Neural progenitor cell (in vitro differentiated cells): ENCODE measurements at regions not wholly inside any gene's neighbourhood (a gene's known extent, or its start where the extent isn't known, plus 50 kb on each side); places are given as distances from the start of the nearest gene placed in this dataset.

Experiments
- EZH2 ChIP-seq: fragments of 200-600 bp; sonication (generic); IDR thresholded peaks from 2 replicates; pipeline ENCODE4 v1.6.1; 2017; ENCODE audit warnings: antibody characterized with exemption, mild to moderate bottlenecking, moderate library complexity
- EZH2phosphoT487 ChIP-seq: fragments of 200-600 bp; sonication (generic); IDR thresholded peaks from 2 replicates; pipeline ENCODE4 v1.6.1; 2017; ENCODE audit warnings: antibody characterized with exemption
- TF ChIP-seq, protein P1 (sequence below): fragments of 200-600 bp; sonication (generic); IDR thresholded peaks from 2 replicates; pipeline ENCODE4 v1.5.1; 2017; ENCODE audit warnings: antibody characterized with exemption, mild to moderate bottlenecking

- TF ChIP-seq, protein P1, sequence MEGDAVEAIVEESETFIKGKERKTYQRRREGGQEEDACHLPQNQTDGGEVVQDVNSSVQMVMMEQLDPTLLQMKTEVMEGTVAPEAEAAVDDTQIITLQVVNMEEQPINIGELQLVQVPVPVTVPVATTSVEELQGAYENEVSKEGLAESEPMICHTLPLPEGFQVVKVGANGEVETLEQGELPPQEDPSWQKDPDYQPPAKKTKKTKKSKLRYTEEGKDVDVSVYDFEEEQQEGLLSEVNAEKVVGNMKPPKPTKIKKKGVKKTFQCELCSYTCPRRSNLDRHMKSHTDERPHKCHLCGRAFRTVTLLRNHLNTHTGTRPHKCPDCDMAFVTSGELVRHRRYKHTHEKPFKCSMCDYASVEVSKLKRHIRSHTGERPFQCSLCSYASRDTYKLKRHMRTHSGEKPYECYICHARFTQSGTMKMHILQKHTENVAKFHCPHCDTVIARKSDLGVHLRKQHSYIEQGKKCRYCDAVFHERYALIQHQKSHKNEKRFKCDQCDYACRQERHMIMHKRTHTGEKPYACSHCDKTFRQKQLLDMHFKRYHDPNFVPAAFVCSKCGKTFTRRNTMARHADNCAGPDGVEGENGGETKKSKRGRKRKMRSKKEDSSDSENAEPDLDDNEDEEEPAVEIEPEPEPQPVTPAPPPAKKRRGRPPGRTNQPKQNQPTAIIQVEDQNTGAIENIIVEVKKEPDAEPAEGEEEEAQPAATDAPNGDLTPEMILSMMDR, result no peak
- TF ChIP-seq EZH2phosphoT487, result no peak
- no peak for TF ChIP-seq EZH2
These were observed 67.3 kb upstream of the RALY start for GRCh38 chr20:33926425-33926824.
